ENCODE measurements at regions not wholly inside any gene's neighbourhood (a gene's known extent, or its start where the extent isn't known, plus 50 kb on each side); places are given as distances from the start of the nearest gene placed in this dataset.

DNA sequence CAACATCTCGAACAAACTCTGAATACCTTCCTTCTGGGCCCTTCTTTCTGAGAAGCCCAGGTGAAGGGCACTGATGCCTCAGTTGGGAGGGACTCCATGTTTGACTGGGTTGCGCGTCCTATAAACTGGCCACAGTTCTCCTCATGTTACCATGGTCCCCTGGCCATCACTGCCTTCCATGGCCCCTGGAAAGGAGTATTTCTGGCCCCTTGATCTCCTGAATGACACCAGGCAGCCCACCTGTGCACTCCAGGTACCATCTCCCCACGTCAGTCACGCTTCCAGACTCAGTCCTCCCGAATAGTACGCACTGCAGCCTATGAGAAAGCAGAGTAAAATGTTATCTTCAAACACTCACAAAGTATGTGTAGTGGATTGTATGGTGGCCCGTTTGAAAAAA, 73.9 kb downstream of the ACKR3 start:
- no peak for TF ChIP-seq CTCF (IDR thresholded peaks at IDR 0.05; ENCODE audit: low read length)
- TF ChIP-seq EZH2 (optimal IDR thresholded peaks at IDR 0.05; ENCODE audit: low read depth, low read length) = no peak
- TF ChIP-seq EZH2phosphoT487 (IDR thresholded peaks at IDR 0.05; ENCODE audit: low read length) = no peak
